Mucosa of descending colon (tissue), 3 donors: ENCODE measurements at regions not wholly inside any gene's neighbourhood (a gene's known extent, or its start where the extent isn't known, plus 50 kb on each side); places are given as distances from the start of the nearest gene placed in this dataset.

Experiments used
- ATAC-seq: fragments of 200-7000 bp; cut with Tn5 transposase; one replicate; pipeline ENCODE4 v1.9.1; 2020; ENCODE audit warnings: mild to moderate bottlenecking, moderate library complexity
- DNase-seq, 3 donors: peaks; one replicate each; pipeline ENCODE4 v3.0.0-alpha.2; 2020
- H3K36me3 ChIP-seq: fragments of 200-600 bp; one replicate; pipeline ENCODE4 v1.8.0; 2021; ENCODE audit warnings: low read depth, mild to moderate bottlenecking
- H3K4me1 ChIP-seq: fragments of 200-600 bp; one replicate; pipeline ENCODE4 v1.8.0; 2021; ENCODE audit warnings: low read depth, mild to moderate bottlenecking
- H3K4me3 ChIP-seq: fragments of 200-600 bp; one replicate; pipeline ENCODE4 v1.8.0; 2021; ENCODE audit warnings: mild to moderate bottlenecking
- H3K9me3 ChIP-seq: fragments of 200-600 bp; one replicate; pipeline ENCODE4 v1.8.0; 2021; ENCODE audit warnings: mild to moderate bottlenecking
- intact Hi-C, 2 donors: fragments of 100-400 bp; cut with DNase I in 1 of 2; cut with micrococcal nuclease in 1 of 2; formaldehyde crosslinking; loops; one replicate each; pipeline versions ENCODE4 v1.11.0 to v1.11.1; 2022; cut with DNase I, micrococcal nuclease
- TF ChIP-seq, protein P1 (sequence below): fragments of 200-600 bp; IDR thresholded peaks from one replicate; pipeline ENCODE4 v1.8.0; 2022; ENCODE audit warnings: antibody characterized with exemption, mild to moderate bottlenecking
- donor health status: DM: no; HTN: no; CAD: no; lungs with moderate emphysema.
- donor health status: DM: no; HTN: no; CAD: no.
- donor health status: DM: no; HTN: yes; CAD: no.

DNA sequence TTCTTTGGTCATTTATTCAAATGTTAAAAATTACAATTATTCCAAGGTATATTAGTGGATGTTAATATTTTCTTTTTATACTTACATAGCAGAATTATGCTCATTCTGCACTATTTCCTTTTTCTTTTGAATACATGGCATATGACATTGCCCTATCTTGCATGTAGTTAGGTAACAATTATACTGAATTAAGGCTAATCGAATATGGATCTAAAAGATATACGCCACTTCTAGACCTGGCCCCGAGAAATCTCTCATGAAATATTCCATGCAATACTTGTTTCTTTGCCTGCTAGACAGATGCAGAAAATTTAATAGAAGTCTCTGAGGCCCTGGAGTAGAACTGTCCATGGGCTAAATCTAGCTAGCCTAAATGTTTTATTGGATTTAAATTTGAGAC, 493.4 kb downstream of the OTOL1 start:
- intact Hi-C loops: no loop called here
- no peaks in the 10 kb centered on the region for H3K9me3 ChIP-seq
- H3K36me3 ChIP-seq: no peaks in the 10 kb centered on the region
- DNase-seq: no peak
- no peak for ATAC-seq
- no peaks in the 10 kb centered on the region for H3K4me1 ChIP-seq
- TF ChIP-seq, protein P1, sequence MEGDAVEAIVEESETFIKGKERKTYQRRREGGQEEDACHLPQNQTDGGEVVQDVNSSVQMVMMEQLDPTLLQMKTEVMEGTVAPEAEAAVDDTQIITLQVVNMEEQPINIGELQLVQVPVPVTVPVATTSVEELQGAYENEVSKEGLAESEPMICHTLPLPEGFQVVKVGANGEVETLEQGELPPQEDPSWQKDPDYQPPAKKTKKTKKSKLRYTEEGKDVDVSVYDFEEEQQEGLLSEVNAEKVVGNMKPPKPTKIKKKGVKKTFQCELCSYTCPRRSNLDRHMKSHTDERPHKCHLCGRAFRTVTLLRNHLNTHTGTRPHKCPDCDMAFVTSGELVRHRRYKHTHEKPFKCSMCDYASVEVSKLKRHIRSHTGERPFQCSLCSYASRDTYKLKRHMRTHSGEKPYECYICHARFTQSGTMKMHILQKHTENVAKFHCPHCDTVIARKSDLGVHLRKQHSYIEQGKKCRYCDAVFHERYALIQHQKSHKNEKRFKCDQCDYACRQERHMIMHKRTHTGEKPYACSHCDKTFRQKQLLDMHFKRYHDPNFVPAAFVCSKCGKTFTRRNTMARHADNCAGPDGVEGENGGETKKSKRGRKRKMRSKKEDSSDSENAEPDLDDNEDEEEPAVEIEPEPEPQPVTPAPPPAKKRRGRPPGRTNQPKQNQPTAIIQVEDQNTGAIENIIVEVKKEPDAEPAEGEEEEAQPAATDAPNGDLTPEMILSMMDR: no peak
- no peak overlapping the region for H3K4me3 ChIP-seq

DNA sequence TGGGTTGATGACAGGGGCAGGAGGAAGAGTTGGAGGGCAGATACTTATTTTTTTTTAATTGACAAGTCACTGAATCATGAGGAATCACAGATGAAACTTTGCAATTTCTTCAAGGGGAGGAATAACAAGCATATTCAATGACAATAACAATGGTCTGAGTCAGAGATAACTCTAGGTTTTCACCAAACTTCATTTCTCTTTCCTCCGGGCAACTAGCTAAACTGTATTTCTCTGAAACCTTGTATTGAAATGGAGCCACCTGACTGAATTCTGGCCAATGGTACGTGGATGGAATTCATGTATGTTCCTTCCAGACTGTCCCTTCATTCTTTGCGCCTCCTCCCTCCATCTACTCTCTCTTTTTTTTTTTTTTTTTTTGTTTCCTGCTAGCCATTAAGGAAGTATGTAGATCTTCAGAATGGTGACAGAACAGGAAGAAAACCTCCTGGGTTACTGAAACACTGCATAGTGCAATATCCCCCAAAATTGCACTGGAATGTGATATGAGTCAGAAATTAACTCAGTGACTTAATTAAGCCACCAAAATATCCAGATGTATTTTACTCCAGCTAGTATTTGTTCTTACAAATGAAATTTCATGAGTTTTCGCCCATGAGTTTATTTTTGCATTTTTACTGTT, 495.4 kb downstream of the OTOL1 start:
- intact Hi-C loops: no loop called here
- ATAC-seq: no peak

DNA sequence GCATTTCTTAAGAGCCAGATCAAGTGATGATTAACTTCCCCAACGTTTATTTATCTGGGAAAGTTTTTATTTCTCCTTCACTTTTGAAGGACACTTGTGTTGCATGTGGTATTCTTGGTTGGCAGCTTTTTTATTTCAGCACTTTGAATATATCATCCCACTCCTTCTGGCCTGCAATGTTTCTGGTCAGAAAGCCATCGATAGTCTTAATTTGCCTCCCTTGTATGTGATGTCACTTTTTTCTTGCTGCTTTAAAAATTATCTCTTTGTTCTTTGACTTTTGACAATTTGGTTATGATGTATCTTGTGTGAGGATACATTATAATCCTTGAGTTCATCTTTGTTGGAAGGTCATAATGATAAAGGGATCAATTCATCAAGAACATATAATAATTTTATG, 503.2 kb downstream of the OTOL1 start:
- ATAC-seq: no peak
- TF ChIP-seq, protein P1: no peak
- intact Hi-C loops: no loop called here
- DNase-seq: no peak
- Histone ChIP-seq H3K9me3 (peaks cover 23% of the 10 kb centered on the region), H3K4me3 (no peak overlapping the region), H3K4me1 (no peaks in the 10 kb centered on the region), H3K36me3 (no peaks in the 10 kb centered on the region)

More for the DNA sequence above, 495.4 kb downstream of the OTOL1 start:
- H3K4me3 ChIP-seq: no peak overlapping the region
- no peaks in the 10 kb centered on the region for H3K9me3 ChIP-seq
- TF ChIP-seq, protein P1: no peak
- no peaks in the 10 kb centered on the region for H3K4me1 ChIP-seq
- DNase-seq: no peak
- no peaks in the 10 kb centered on the region for H3K36me3 ChIP-seq

DNA sequence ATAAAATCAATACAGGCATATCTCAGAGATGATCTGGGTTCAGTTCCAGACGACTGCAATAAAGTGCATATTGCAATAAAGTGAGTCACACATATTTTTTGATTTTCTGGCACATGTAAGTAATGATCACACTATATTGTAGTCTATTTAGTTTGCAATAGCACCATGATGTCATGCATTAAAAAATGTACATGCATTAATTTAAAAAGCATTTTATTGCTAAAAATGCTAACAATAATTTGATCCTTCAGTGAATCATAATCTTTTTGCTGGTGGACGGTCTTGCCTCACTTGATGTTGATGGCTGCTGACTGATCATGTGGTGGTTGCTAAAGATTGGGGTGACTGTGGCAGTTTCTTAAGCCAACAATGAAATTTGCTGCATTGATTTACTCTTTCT, 511.1 kb downstream of the OTOL1 start:
- DNase-seq: no peak
- intact Hi-C loops: no loop called here
- no peak overlapping the region for H3K4me3 ChIP-seq
- TF ChIP-seq, protein P1: no peak
- H3K4me1 ChIP-seq: no peaks in the 10 kb centered on the region
- no peak for ATAC-seq
- H3K9me3 ChIP-seq: peaks cover 3% of the 10 kb centered on the region
- no peaks in the 10 kb centered on the region for H3K36me3 ChIP-seq

DNA sequence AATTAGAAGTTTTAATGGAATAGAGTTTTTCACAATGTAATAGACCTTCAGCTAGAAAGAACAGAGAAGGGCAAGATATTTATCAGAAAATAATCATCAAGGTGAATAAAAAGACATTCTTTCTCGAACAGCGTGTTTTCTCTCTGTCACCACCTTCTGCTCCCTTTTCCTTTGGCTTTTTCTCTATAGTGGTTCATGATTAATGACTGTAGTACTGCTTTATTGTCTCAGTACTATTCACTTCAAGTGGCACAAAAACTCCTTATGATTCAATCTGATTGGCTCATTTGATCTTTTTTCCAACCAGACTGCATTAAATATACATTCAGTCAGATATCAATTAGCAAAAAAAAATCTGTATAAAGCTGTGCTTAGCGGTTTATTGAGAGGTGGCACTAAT, 516.0 kb downstream of the OTOL1 start:
- intact Hi-C loops: no loop called here
- Histone ChIP-seq H3K36me3 (no peaks in the 10 kb centered on the region), H3K4me3 (no peak overlapping the region), H3K9me3 (no peaks in the 10 kb centered on the region), H3K4me1 (no peaks in the 10 kb centered on the region)
- ATAC-seq (no peak), DNase-seq (no peak)
- TF ChIP-seq, protein P1: no peak

DNA sequence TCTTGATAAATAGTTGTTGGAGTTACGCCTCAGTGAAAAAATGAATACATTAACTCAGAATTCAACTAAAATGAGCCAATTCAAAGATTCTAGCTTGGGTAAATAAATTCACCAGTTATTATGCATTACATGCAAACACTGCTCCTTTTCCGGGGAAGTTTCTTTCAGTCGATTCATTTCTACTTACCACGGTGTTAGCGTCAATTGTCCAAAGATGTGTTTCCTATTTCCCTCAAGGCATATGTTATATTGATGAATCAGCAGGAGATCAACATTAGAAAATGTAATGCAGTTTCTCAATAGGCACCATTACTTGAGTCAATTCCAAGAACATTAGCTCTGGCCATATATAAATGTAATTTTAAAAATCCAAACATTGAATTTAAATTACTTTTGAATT, 517.7 kb downstream of the OTOL1 start:
- no peaks in the 10 kb centered on the region for H3K36me3 ChIP-seq
- ATAC-seq (no peak), DNase-seq (no peak)
- TF ChIP-seq, protein P1: no peak
- no peak overlapping the region for H3K4me3 ChIP-seq
- no peaks in the 10 kb centered on the region for H3K4me1 ChIP-seq
- intact Hi-C loops: no loop called here
- no peaks in the 10 kb centered on the region for H3K9me3 ChIP-seq
